Esophagus squamous epithelium (tissue), 4 donors: ENCODE measurements at regions not wholly inside any gene's neighbourhood (a gene's known extent, or its start where the extent isn't known, plus 50 kb on each side); places are given as distances from the start of the nearest gene placed in this dataset.

Source experiments
- CTCF ChIP-seq, 6 experiments: fragments of 450-650 bp in 4 of 6; fragments of 200-600 bp in 2 of 6; sonication (generic) in 2 of 6; IDR thresholded peaks; one replicate each; pipeline ENCODE4 v1.5.1; 2016 to 2019; ENCODE audit warnings: antibody characterized with exemption in 6 of 6, mild to moderate bottlenecking in 4 of 6, moderate library complexity in 4 of 6
- POLR2A ChIP-seq, 4 donors: fragments of 450-650 bp; IDR thresholded peaks; one replicate each; pipeline ENCODE4 v1.6.1; 2017; ENCODE audit warnings: antibody characterized with exemption in 4 of 4, mild to moderate bottlenecking in 4 of 4, moderate library complexity in 3 of 4

GRCh38 chr4:106806158-106806797 is 229.8 kb downstream of the DKK2 start:
- TF ChIP-seq CTCF (IDR thresholded peaks at IDR 0.05) (no peak), POLR2A (IDR thresholded peaks at IDR 0.05) (no peak)
